ENCODE measurements at regions not wholly inside any gene's neighbourhood (a gene's known extent, or its start where the extent isn't known, plus 50 kb on each side); places are given as distances from the start of the nearest gene placed in this dataset.
"Not testable (repeated sequence)": the region's sequence is repeated elsewhere in the genome, so short reads cannot be mapped to it uniquely, and the experiment has no call there.

GRCh38 chr1:69103705-69104385 lies 463.9 kb upstream of the LRRC7 start:
- in situ Hi-C loops (cut with MboI; ENCODE audit: low pct_unique_long_range_greater_than_20kb, low sequenced_read_pairs): no loop called here

GRCh38 chr1:69104894-69105293 lies 462.8 kb upstream of the LRRC7 start:
- DNase-seq: no peak
- in situ Hi-C loops (cut with MboI; ENCODE audit: low pct_unique_long_range_greater_than_20kb, low sequenced_read_pairs): no loop called here

More at GRCh38 chr1:69103705-69104385, 463.9 kb upstream of the LRRC7 start:
- DNase-seq: no peak

- DNase-seq: no peak
- in situ Hi-C loops (cut with MboI; ENCODE audit: low pct_unique_long_range_greater_than_20kb, low sequenced_read_pairs): no loop called here
Observed at GRCh38 chr1:69109277-69109676, 458.4 kb upstream of the LRRC7 start.

- DNase-seq: no peak
- in situ Hi-C loops (cut with MboI; ENCODE audit: low pct_unique_long_range_greater_than_20kb, low sequenced_read_pairs): no loop called here
Observed at GRCh38 chr1:69110851-69111250, 456.9 kb upstream of the LRRC7 start.

- DNase-seq; in situ Hi-C loops (cut with MboI; ENCODE audit: low pct_unique_long_range_greater_than_20kb, low sequenced_read_pairs): not testable (repeated sequence)
Observed at GRCh38 chr1:69120126-69120741, 447.5 kb upstream of the LRRC7 start.

GRCh38 chr1:69120817-69121216 lies 446.9 kb upstream of the LRRC7 start:
- in situ Hi-C loops (cut with MboI; ENCODE audit: low pct_unique_long_range_greater_than_20kb, low sequenced_read_pairs): no loop called here
- no peak for DNase-seq

- in situ Hi-C loops (cut with MboI; ENCODE audit: low pct_unique_long_range_greater_than_20kb, low sequenced_read_pairs): no loop called here
- no peak for DNase-seq
Observed at GRCh38 chr1:69121723-69122122, 446.0 kb upstream of the LRRC7 start.

- in situ Hi-C loops (cut with MboI; ENCODE audit: low pct_unique_long_range_greater_than_20kb, low sequenced_read_pairs): no loop called here
Observed at GRCh38 chr1:69122373-69122772, 445.3 kb upstream of the LRRC7 start.

GRCh38 chr1:69123486-69123885 lies 444.2 kb upstream of the LRRC7 start:
- no peak for DNase-seq
- in situ Hi-C loops (cut with MboI; ENCODE audit: low pct_unique_long_range_greater_than_20kb, low sequenced_read_pairs): no loop called here

More at GRCh38 chr1:69122373-69122772, 445.3 kb upstream of the LRRC7 start:
- DNase-seq: no peak

GRCh38 chr1:69126796-69127195 lies 440.9 kb upstream of the LRRC7 start:
- in situ Hi-C loops (cut with MboI; ENCODE audit: low pct_unique_long_range_greater_than_20kb, low sequenced_read_pairs): no loop called here

GRCh38 chr1:69128204-69128603 lies 439.5 kb upstream of the LRRC7 start:
- in situ Hi-C loops (cut with MboI; ENCODE audit: low pct_unique_long_range_greater_than_20kb, low sequenced_read_pairs): no loop called here
- no peak for DNase-seq

More at GRCh38 chr1:69126796-69127195, 440.9 kb upstream of the LRRC7 start:
- DNase-seq: no peak

- in situ Hi-C loops (cut with MboI; ENCODE audit: low pct_unique_long_range_greater_than_20kb, low sequenced_read_pairs): no loop called here
- no peak for DNase-seq
Observed at GRCh38 chr1:69129538-69129937, 438.2 kb upstream of the LRRC7 start.

- in situ Hi-C loops (cut with MboI; ENCODE audit: low pct_unique_long_range_greater_than_20kb, low sequenced_read_pairs): no loop called here
- no peak for DNase-seq
Observed at GRCh38 chr1:69138172-69138571, 429.6 kb upstream of the LRRC7 start.

GRCh38 chr1:69139007-69139406 lies 428.7 kb upstream of the LRRC7 start:
- in situ Hi-C loops (cut with MboI; ENCODE audit: low pct_unique_long_range_greater_than_20kb, low sequenced_read_pairs): no loop called here
- no peak for DNase-seq

- in situ Hi-C loops (cut with MboI; ENCODE audit: low pct_unique_long_range_greater_than_20kb, low sequenced_read_pairs): no loop called here
- no peak for DNase-seq
Observed at GRCh38 chr1:69146303-69146702, 421.4 kb upstream of the LRRC7 start.

GRCh38 chr1:69148731-69149130 lies 419.0 kb upstream of the LRRC7 start:
- in situ Hi-C loops (cut with MboI; ENCODE audit: low pct_unique_long_range_greater_than_20kb, low sequenced_read_pairs): no loop called here
- DNase-seq: no peak

GRCh38 chr1:69157046-69157756 lies 410.5 kb upstream of the LRRC7 start:
- in situ Hi-C loops (cut with MboI; ENCODE audit: low pct_unique_long_range_greater_than_20kb, low sequenced_read_pairs): no loop called here
- no peak for DNase-seq

- DNase-seq: no peak
- in situ Hi-C loops (cut with MboI; ENCODE audit: low pct_unique_long_range_greater_than_20kb, low sequenced_read_pairs): no loop called here
Observed at GRCh38 chr1:69163241-69163640, 404.5 kb upstream of the LRRC7 start.

- DNase-seq: no peak
- in situ Hi-C loops (cut with MboI; ENCODE audit: low pct_unique_long_range_greater_than_20kb, low sequenced_read_pairs): no loop called here
Observed at GRCh38 chr1:69163779-69164178, 403.9 kb upstream of the LRRC7 start.

GRCh38 chr1:69167876-69168275 lies 399.8 kb upstream of the LRRC7 start:
- DNase-seq: no peak
- in situ Hi-C loops (cut with MboI; ENCODE audit: low pct_unique_long_range_greater_than_20kb, low sequenced_read_pairs): no loop called here
